Neural cell (in vitro differentiated cells): ENCODE measurements at regions not wholly inside any gene's neighbourhood (a gene's known extent, or its start where the extent isn't known, plus 50 kb on each side); places are given as distances from the start of the nearest gene placed in this dataset.

Experiments
- H2AFZ ChIP-seq: fragments of 200-600, 300-800 bp; sonication (generic), shearing (Covaris generic); 2 replicates; pipeline ENCODE4 v1.6.0; 2014; ENCODE audit warnings: low read depth, mild to moderate bottlenecking, antibody characterized with exemption, low read length, moderate library complexity
- H3F3A ChIP-seq: fragments of 200-600 bp; shearing (Covaris generic); 2 replicates; pipeline ENCODE4 v1.6.1; 2016; ENCODE audit warnings: mild to moderate bottlenecking, moderate library complexity, mixed read lengths, antibody characterized with exemption, low read length; ENCODE audit not compliant: insufficient read depth, poor library complexity, severe bottlenecking
- H3K27ac ChIP-seq: fragments of 200-600, 300-800 bp; sonication (generic), shearing (Covaris generic); 2 replicates; pipeline ENCODE4 v1.5.1; 2014; ENCODE audit warnings: mild to moderate bottlenecking, low read length, moderate library complexity
- H3K27me3 ChIP-seq: fragments of 300-800, 200-600 bp; sonication (generic), shearing (Covaris generic); 2 replicates; pipeline ENCODE4 v1.6.0; 2014; ENCODE audit warnings: mild to moderate bottlenecking, low read depth, low read length, moderate library complexity; ENCODE audit not compliant: insufficient read depth
- H3K36me3 ChIP-seq: fragments of 300-800, 200-600 bp; sonication (generic), shearing (Covaris generic); 2 replicates; pipeline ENCODE4 v1.5.1; 2014; ENCODE audit warnings: mild to moderate bottlenecking, antibody characterized with exemption, low read length, moderate library complexity; ENCODE audit not compliant: insufficient read depth
- H3K4me2 ChIP-seq: fragments of 300-800, 200-600 bp; sonication (generic), shearing (Covaris generic); 2 replicates; pipeline ENCODE4 v1.6.0; 2014; ENCODE audit warnings: mild to moderate bottlenecking, low read length
- H3K4me3 ChIP-seq: fragments of 300-800, 200-600 bp; sonication (generic), shearing (Covaris generic); 2 replicates; pipeline ENCODE4 v1.5.1; 2014; ENCODE audit warnings: mild to moderate bottlenecking, low read length, moderate library complexity
- H3K79me2 ChIP-seq: fragments of 200-600 bp; shearing (Covaris generic); replicated peaks from 2 replicates; pipeline ENCODE4 v1.6.0; 2014; ENCODE audit warnings: mild to moderate bottlenecking, low read length, moderate library complexity; ENCODE audit not compliant: insufficient read depth
- H3K9ac ChIP-seq: fragments of 300-800, 200-600 bp; sonication (generic), shearing (Covaris generic); 2 replicates; pipeline ENCODE4 v1.6.1; 2016; ENCODE audit warnings: mild to moderate bottlenecking, low read length, mixed read lengths
- H3K9me2 ChIP-seq: fragments of 200-600 bp; shearing (Covaris generic); 2 replicates; pipeline ENCODE4 v1.6.1; 2016; ENCODE audit warnings: mild to moderate bottlenecking, low read length, mixed read lengths; ENCODE audit not compliant: insufficient read depth
- H3K9me3 ChIP-seq: fragments of 200-600, 300-800 bp; sonication (generic), shearing (Covaris generic); 2 replicates; pipeline ENCODE4 v1.6.1; 2016; ENCODE audit warnings: mild to moderate bottlenecking, mixed run types, low read length, moderate library complexity, mixed read lengths
- H4K20me1 ChIP-seq: fragments of 200-600 bp; shearing (Covaris generic); 2 replicates; pipeline ENCODE4 v1.6.1; 2016; ENCODE audit warnings: mild to moderate bottlenecking, mixed run types; ENCODE audit not compliant: insufficient read depth
- EP300 ChIP-seq: fragments of 450-650 bp; conservative IDR thresholded peaks from 2 replicates; pipeline ENCODE4 v1.6.1; 2014; ENCODE audit warnings: antibody characterized with exemption, mild to moderate bottlenecking, moderate library complexity; ENCODE audit not compliant: poor library complexity, severe bottlenecking
- EZH2 ChIP-seq: fragments of 200-600, 300-800 bp; shearing (Covaris generic), sonication (generic); IDR thresholded peaks from 2 replicates; pipeline ENCODE4 v1.6.1; 2014; ENCODE audit warnings: antibody characterized with exemption, low read length, borderline replicate concordance, mild to moderate bottlenecking; ENCODE audit not compliant: insufficient read depth, poor library complexity, severe bottlenecking
- MXI1 ChIP-seq: fragments of 450-650 bp; conservative IDR thresholded peaks from 2 replicates; pipeline ENCODE4 v1.6.1; 2014; ENCODE audit warnings: antibody characterized with exemption, mild to moderate bottlenecking; ENCODE audit not compliant: poor library complexity, severe bottlenecking
- POLR2AphosphoS5 ChIP-seq: IDR thresholded peaks from 2 replicates; pipeline ENCODE4 v1.6.1; 2012
- RAD21 ChIP-seq: fragments of 450-650 bp; conservative IDR thresholded peaks from 2 replicates; pipeline ENCODE4 v1.6.1; 2014; ENCODE audit warnings: antibody characterized with exemption, mild to moderate bottlenecking, moderate library complexity
- SMC3 ChIP-seq: fragments of 450-650 bp; conservative IDR thresholded peaks from 2 replicates; pipeline ENCODE4 v1.6.1; 2014; ENCODE audit warnings: antibody characterized with exemption, mild to moderate bottlenecking, moderate library complexity; ENCODE audit not compliant: poor library complexity
- TAF1 ChIP-seq: IDR thresholded peaks from 2 replicates; pipeline ENCODE4 v1.6.1; 2012; ENCODE audit warnings: low read depth
- TF ChIP-seq, protein P1 (sequence below): IDR thresholded peaks from 2 replicates; pipeline ENCODE4 v1.6.1; 2012; ENCODE audit warnings: borderline replicate concordance
- TF ChIP-seq, protein P2 (sequence below): fragments of 450-650 bp; IDR thresholded peaks from 2 replicates; pipeline ENCODE4 v1.5.1; 2014; ENCODE audit warnings: antibody characterized with exemption, mild to moderate bottlenecking, moderate library complexity; ENCODE audit not compliant: poor library complexity, severe bottlenecking

DNA sequence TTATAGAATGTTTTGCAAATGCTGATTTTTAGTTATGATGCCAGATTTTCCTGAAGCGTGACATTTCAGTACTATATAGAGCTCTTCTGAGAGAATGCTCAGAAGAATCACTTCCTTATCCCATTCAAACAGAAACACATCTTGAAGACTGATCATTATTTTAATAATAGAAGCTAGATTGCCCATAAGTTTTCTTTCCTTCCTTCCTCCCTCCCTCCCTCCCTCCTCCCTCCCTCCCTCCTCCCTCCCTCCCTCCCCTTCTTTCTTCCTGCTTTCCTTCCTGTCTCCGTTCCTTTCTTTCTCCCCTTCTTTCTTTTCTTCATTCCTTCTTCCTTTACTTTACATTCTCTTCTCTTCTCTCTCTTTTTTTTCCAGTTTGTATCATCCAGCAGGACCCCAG, 767.4 kb downstream of the IRX1 start:
- Histone ChIP-seq H3K4me2 (no peak overlapping the region), H3K9me3 (no peaks in the 10 kb centered on the region), H3K9me2 (no peaks in the 10 kb centered on the region), H3K27me3 (no peaks in the 10 kb centered on the region), H3K9ac (no peak overlapping the region), H3K79me2 (no peaks in the 10 kb centered on the region), H3K27ac (no peak overlapping the region), H3F3A (no peaks in the 10 kb centered on the region), H3K4me3 (no peak overlapping the region), H4K20me1 (no peaks in the 10 kb centered on the region), H2AFZ (no peak overlapping the region), H3K36me3 (no peaks in the 10 kb centered on the region)
- TF ChIP-seq TAF1 (no peak), POLR2AphosphoS5 (no peak), EP300 (no peak), RAD21 (no peak), SMC3 (no peak), EZH2 (no peak), MXI1 (no peak)
- TF ChIP-seq, protein P1, sequence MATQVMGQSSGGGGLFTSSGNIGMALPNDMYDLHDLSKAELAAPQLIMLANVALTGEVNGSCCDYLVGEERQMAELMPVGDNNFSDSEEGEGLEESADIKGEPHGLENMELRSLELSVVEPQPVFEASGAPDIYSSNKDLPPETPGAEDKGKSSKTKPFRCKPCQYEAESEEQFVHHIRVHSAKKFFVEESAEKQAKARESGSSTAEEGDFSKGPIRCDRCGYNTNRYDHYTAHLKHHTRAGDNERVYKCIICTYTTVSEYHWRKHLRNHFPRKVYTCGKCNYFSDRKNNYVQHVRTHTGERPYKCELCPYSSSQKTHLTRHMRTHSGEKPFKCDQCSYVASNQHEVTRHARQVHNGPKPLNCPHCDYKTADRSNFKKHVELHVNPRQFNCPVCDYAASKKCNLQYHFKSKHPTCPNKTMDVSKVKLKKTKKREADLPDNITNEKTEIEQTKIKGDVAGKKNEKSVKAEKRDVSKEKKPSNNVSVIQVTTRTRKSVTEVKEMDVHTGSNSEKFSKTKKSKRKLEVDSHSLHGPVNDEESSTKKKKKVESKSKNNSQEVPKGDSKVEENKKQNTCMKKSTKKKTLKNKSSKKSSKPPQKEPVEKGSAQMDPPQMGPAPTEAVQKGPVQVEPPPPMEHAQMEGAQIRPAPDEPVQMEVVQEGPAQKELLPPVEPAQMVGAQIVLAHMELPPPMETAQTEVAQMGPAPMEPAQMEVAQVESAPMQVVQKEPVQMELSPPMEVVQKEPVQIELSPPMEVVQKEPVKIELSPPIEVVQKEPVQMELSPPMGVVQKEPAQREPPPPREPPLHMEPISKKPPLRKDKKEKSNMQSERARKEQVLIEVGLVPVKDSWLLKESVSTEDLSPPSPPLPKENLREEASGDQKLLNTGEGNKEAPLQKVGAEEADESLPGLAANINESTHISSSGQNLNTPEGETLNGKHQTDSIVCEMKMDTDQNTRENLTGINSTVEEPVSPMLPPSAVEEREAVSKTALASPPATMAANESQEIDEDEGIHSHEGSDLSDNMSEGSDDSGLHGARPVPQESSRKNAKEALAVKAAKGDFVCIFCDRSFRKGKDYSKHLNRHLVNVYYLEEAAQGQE, result no peak
- TF ChIP-seq, protein P2, sequence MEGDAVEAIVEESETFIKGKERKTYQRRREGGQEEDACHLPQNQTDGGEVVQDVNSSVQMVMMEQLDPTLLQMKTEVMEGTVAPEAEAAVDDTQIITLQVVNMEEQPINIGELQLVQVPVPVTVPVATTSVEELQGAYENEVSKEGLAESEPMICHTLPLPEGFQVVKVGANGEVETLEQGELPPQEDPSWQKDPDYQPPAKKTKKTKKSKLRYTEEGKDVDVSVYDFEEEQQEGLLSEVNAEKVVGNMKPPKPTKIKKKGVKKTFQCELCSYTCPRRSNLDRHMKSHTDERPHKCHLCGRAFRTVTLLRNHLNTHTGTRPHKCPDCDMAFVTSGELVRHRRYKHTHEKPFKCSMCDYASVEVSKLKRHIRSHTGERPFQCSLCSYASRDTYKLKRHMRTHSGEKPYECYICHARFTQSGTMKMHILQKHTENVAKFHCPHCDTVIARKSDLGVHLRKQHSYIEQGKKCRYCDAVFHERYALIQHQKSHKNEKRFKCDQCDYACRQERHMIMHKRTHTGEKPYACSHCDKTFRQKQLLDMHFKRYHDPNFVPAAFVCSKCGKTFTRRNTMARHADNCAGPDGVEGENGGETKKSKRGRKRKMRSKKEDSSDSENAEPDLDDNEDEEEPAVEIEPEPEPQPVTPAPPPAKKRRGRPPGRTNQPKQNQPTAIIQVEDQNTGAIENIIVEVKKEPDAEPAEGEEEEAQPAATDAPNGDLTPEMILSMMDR, result no peak

DNA sequence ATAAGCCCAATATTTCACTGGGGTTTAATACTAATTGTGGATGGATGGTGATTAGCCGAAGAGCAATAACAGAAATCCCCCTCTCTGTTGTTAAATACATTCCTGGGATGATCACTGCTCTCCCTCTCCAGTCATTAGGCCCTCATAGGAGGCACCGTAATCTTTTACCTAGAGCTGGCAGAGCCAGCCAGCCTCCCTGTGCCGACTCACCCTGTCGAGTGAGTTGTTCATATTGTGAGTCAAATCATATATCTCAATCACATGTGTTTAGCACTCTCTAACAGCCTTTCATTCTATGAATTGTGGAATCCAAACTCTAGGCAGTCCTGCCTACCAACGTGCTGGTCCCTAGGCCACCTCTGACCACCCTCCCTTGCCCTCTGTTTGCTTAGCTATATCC, 771.0 kb downstream of the IRX1 start:
- Histone ChIP-seq H3K9me2 (no peaks in the 10 kb centered on the region), H3K9ac (no peak overlapping the region), H3K9me3 (no peaks in the 10 kb centered on the region), H3K27me3 (no peaks in the 10 kb centered on the region), H3K4me3 (no peak overlapping the region), H3K36me3 (no peaks in the 10 kb centered on the region), H3K79me2 (no peaks in the 10 kb centered on the region), H3F3A (no peaks in the 10 kb centered on the region), H3K4me2 (no peak overlapping the region), H3K27ac (no peak overlapping the region), H2AFZ (no peak overlapping the region), H4K20me1 (no peaks in the 10 kb centered on the region)
- TF ChIP-seq RAD21 (no peak), MXI1 (no peak), POLR2AphosphoS5 (no peak), SMC3 (no peak), TAF1 (no peak), EZH2 (no peak), EP300 (no peak)
- TF ChIP-seq, protein P1, result no peak
- TF ChIP-seq, protein P2, result no peak
